RPMI7951 (cell line): ENCODE measurements at regions not wholly inside any gene's neighbourhood (a gene's known extent, or its start where the extent isn't known, plus 50 kb on each side); places are given as distances from the start of the nearest gene placed in this dataset.
A peak's percentile ranks its signal among the peaks of the same experiment; 100 is the strongest.

Source experiments
- DNase-seq: peaks from one replicate; pipeline ENCODE4 v3.0.0-alpha.2; 2012; ENCODE audit warnings: low read depth

GRCh38 chr7:1286946-1287645 is 54.4 kb downstream of the UNCX start:
- no peak for DNase-seq

- DNase-seq: no peak
These were observed 55.1 kb downstream of the UNCX start for GRCh38 chr7:1287752-1288201.

GRCh38 chr7:1288390-1288995 is 55.8 kb downstream of the UNCX start:
- no peak for DNase-seq

- DNase-seq: no peak
These were observed 56.4 kb downstream of the UNCX start for GRCh38 chr7:1288996-1289551.

GRCh38 chr7:1289666-1290025 is 57.0 kb downstream of the UNCX start:
- DNase-seq: no peak

GRCh38 chr7:1290026-1290678 is 57.5 kb downstream of the UNCX start:
- DNase-seq: peak; percentile 9

- no peak for DNase-seq
These were observed 58.1 kb downstream of the UNCX start for GRCh38 chr7:1290679-1291356.

- DNase-seq: no peak
These were observed 58.7 kb downstream of the UNCX start for GRCh38 chr7:1291357-1291689.

- no peak for DNase-seq
These were observed 59.4 kb downstream of the UNCX start for GRCh38 chr7:1291845-1292765.

- DNase-seq: no peak
These were observed 60.5 kb downstream of the UNCX start for GRCh38 chr7:1292972-1293830.

GRCh38 chr7:1293950-1294411 is 61.3 kb downstream of the UNCX start:
- no peak for DNase-seq

- DNase-seq: no peak
These were observed 63.2 kb downstream of the UNCX start for GRCh38 chr7:1295776-1296355.

- no peak for DNase-seq
These were observed 63.8 kb downstream of the UNCX start for GRCh38 chr7:1296356-1296981.

- no peak for DNase-seq
These were observed 64.6 kb downstream of the UNCX start for GRCh38 chr7:1297017-1297960.

GRCh38 chr7:1298051-1298930 is 65.6 kb downstream of the UNCX start:
- no peak for DNase-seq

- DNase-seq: no peak
These were observed 66.5 kb downstream of the UNCX start for GRCh38 chr7:1298931-1299885.
